ENCODE measurements at regions not wholly inside any gene's neighbourhood (a gene's known extent, or its start where the extent isn't known, plus 50 kb on each side); places are given as distances from the start of the nearest gene placed in this dataset.

DNA sequence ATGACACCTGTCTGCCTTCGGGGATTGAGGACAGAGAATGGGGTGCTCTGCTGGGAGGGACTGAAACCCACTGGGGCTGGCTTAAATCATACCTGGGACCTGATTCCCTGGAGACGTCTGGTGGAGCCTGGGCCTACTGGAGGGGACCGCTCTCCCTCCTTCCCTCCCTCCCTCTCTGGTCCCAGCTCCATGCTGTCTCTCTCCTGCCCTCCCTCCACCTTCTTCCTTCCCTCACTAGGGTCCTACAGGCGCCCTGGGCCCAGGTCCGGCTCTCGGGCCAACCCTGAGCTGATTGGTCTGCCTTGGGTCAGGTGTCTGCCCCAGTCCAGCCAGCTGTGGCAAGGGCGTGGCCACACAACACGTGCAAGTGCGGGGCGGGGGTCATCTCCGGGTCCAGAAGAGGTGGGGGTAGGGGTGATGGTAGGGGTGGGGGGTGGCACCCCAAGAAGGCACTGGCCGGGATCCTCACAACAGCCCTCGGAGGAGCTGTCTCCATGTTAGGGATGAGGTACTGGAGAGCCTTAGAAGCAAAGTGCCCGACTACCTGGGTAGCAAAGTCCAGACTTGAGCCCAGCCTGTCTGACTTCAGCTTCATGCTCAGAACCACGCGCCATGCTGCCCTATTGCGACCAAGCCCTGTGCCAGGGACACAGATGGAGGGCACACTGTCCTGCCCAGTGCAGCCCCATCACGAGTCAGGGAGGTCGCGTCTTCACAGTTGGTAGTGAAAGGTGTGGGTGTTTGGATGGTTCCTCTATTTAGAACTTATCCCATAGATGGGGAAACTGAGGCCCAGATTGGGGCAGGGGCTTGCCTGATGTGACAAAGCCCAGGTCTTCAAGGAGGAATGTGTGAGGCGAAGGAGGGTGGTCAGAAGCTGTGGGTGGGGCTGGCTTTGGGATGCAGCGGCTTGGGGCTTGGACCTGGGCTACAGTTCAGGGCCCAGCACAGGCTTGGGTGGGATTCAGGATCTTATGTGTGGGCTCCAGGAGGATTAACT is 574.1 kb downstream of the PTPRU start:
- Histone ChIP-seq H3K27me3 (ENCODE audit: control insufficient read depth, insufficient read depth, low read length) (no peaks in the 10 kb centered on the region), H3K4me1 (ENCODE audit: control insufficient read depth, insufficient read depth, low read length) (no peaks in the 10 kb centered on the region), H3K9me3 (replicated peaks; ENCODE audit: control insufficient read depth, low read depth, low read length) (no peaks in the 10 kb centered on the region), H3K36me3 (ENCODE audit: control insufficient read depth, insufficient read depth, low read length) (no peaks in the 10 kb centered on the region), H3K27ac (ENCODE audit: low read length) (no peak overlapping the region), H3K4me3 (ENCODE audit: low read length) (no peak overlapping the region)
- WGBS (ENCODE audit: insufficient coverage) = 86% methylated on average over 16 of the region's 22 CpGs
- DNase-seq = no peak

DNA sequence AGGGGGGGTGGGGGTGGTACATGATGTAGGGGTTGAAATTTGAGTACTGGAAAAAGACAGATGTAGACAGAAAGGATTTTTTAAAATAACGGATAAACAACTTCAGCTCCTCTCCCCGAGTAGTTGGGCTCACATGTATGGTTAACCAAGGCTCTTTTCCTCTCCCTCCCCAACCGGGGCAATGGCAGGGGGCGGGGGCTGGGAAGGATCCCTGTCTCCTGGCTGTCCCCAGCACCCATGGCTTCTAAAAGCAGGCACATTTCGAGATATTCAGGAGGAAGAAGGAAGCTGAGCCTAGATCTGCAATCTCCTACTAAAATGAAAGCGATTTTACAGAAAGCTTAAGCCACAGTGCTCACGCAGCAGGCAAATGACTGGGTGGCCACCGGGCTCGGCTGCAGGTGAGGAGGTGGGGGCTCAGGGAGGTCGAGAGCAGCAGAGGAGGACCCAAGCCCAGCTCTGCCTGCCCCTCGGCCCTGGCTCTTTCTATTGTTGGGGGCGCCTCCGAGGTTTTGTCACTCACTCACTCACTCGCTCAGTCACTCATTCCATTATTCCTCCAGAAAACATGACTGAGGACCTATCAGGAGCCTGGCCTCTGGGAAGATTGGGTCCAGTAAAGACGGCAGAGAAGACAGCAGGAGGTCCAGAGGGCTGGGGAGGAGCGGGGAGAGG is 573.3 kb downstream of the PTPRU start:
- no peak overlapping the region for H3K4me3 ChIP-seq (ENCODE audit: low read length)
- H3K27ac ChIP-seq (ENCODE audit: low read length) = no peak overlapping the region
- no peaks in the 10 kb centered on the region for H3K36me3 ChIP-seq (ENCODE audit: control insufficient read depth, insufficient read depth, low read length)
- H3K27me3 ChIP-seq (ENCODE audit: control insufficient read depth, insufficient read depth, low read length) = no peaks in the 10 kb centered on the region
- DNase-seq = no peak
- H3K9me3 ChIP-seq (replicated peaks; ENCODE audit: control insufficient read depth, low read depth, low read length) = no peaks in the 10 kb centered on the region
- H3K4me1 ChIP-seq (ENCODE audit: control insufficient read depth, insufficient read depth, low read length) = no peaks in the 10 kb centered on the region
- WGBS (ENCODE audit: insufficient coverage) = 53% methylated on average over 10 of the region's 16 CpGs

DNA sequence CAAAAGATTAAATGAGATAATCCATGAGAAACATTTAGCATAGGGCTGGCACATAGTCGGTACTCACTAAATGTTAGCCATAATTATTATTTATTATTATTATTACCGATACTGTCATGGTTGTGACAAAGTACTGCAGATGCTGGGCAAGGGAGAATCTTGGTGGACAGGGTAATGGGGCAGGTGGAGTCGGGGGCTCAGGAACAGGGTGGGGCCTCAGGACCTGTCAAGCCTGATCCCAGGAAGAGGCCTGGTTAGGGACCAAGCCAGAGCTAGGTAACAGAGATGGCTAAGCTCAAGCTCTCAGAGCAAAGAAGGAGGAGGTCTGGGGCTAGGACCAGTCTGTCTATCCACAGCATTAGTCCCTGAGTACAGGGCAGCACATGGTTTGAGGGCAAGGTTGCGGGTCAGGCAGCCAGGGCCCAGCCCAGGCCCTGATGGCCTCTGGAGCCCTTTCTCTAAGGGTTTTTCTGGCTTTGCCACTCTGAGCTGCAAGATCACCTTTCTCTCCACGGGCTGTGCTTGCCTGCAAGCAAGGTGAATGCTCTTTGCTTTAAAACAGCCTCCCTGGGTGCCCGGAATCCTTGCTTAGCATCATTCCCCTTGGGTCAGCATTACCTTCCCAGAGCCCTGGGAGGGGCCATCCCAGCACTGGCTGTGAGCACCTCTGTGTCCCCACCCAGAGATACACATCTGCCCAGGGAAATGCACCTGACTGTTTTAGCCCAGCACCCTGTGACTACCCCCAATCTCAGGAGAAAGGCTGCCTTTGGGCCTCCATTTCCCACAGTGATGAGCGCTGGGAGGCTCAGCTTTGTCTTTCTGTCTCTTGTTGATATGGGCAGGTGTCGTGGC is 572.0 kb downstream of the PTPRU start:
- H3K36me3 ChIP-seq (ENCODE audit: control insufficient read depth, insufficient read depth, low read length) = no peaks in the 10 kb centered on the region

DNA sequence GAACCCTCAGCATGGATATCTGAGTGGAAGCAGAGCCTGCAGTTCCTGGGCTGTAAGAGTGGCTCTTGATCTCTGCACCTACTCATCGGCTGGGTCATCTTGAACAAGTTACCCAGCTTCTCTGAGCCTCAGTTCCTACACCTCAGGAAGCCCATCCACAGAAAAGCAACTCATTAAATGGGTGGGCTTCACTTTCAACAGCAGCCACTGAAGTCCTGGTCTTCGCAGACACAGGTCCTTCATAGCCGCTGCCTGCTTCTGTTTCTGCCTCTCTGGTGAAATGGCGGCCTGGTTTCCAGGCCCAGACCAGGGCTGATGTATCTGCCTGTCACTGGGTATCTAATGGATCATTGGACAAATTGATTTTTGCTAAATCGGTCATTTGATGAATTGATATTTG is 571.4 kb downstream of the PTPRU start:
- H3K4me3 ChIP-seq (ENCODE audit: low read length) = no peak overlapping the region
- no peaks in the 10 kb centered on the region for H3K36me3 ChIP-seq (ENCODE audit: control insufficient read depth, insufficient read depth, low read length)
- 94% methylated on average over 3 of the region's 5 CpGs for WGBS (ENCODE audit: insufficient coverage)
- H3K9me3 ChIP-seq (replicated peaks; ENCODE audit: control insufficient read depth, low read depth, low read length) = no peaks in the 10 kb centered on the region
- DNase-seq = no peak
- H3K27me3 ChIP-seq (ENCODE audit: control insufficient read depth, insufficient read depth, low read length) = peaks cover 8% of the 10 kb centered on the region
- H3K27ac ChIP-seq (ENCODE audit: low read length) = no peak overlapping the region
- H3K4me1 ChIP-seq (ENCODE audit: control insufficient read depth, insufficient read depth, low read length) = no peaks in the 10 kb centered on the region

More for the DNA sequence above, 572.0 kb downstream of the PTPRU start:
- Histone ChIP-seq H3K4me3 (ENCODE audit: low read length) (no peak overlapping the region), H3K27me3 (ENCODE audit: control insufficient read depth, insufficient read depth, low read length) (peaks cover 7% of the 10 kb centered on the region), H3K9me3 (replicated peaks; ENCODE audit: control insufficient read depth, low read depth, low read length) (no peaks in the 10 kb centered on the region), H3K4me1 (ENCODE audit: control insufficient read depth, insufficient read depth, low read length) (no peaks in the 10 kb centered on the region), H3K27ac (ENCODE audit: low read length) (no peak overlapping the region)
- WGBS (ENCODE audit: insufficient coverage) = 73% methylated on average over 4 of the region's 8 CpGs
- DNase-seq = no peak

DNA sequence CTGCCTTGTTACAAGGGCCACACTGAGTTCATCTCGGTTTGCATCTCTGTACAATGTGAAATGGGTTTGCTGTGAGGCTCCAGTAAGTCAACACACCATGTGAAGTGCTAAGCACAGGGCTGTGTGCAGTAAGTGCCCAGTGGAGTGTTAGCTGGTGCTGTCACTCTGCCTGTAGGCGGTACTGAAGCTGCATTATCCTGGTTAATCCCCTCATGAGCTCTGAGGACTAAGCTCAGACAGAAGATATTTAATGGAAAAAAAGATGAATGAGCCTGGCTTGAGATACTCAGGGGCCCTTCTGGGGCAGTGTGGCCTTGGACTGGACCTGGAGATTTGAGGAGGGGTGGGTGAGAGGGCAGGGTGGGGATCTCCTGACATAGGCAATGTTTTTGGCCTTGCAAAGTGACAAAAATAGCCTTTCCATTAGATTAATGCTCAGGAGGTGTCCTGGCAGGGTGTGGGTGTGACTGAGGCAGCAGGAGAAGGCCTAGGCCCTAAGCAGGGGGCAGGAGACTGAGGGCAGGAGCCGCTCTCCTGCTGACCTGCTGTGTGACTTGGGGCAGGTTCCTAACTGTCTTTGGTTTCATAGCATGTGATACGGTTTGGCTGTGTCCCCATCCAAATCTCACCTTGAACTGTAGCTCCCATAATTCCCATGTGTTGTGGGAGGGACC is 570.5 kb downstream of the PTPRU start:
- H3K9me3 ChIP-seq (replicated peaks; ENCODE audit: control insufficient read depth, low read depth, low read length) = no peaks in the 10 kb centered on the region
- 89% methylated on average over 3 of the region's 4 CpGs for WGBS (ENCODE audit: insufficient coverage)
- no peak overlapping the region for H3K4me3 ChIP-seq (ENCODE audit: low read length)
- peaks cover 6% of the 10 kb centered on the region for H3K4me1 ChIP-seq (ENCODE audit: control insufficient read depth, insufficient read depth, low read length)
- H3K27me3 ChIP-seq (ENCODE audit: control insufficient read depth, insufficient read depth, low read length) = peaks cover 16% of the 10 kb centered on the region
- no peak overlapping the region for H3K27ac ChIP-seq (ENCODE audit: low read length)
- DNase-seq = no peak
- H3K36me3 ChIP-seq (ENCODE audit: control insufficient read depth, insufficient read depth, low read length) = no peaks in the 10 kb centered on the region

DNA sequence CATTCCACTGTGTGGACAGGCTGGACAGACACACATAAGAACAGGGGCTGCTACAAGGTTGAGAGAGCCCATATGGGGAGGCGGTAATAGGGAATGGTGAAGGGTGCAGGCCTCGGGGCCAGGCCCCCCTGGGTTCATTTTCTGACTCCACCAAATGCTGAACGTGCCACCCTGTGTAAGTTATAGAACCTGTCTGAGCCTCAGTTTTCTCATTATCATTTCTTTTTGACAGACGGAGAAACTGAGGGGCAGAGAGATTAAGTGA is 569.5 kb downstream of the PTPRU start:
- DNase-seq = no peak
- Histone ChIP-seq H3K27me3 (ENCODE audit: control insufficient read depth, insufficient read depth, low read length) (peaks cover 18% of the 10 kb centered on the region), H3K4me1 (ENCODE audit: control insufficient read depth, insufficient read depth, low read length) (peaks cover 6% of the 10 kb centered on the region), H3K9me3 (replicated peaks; ENCODE audit: control insufficient read depth, low read depth, low read length) (no peaks in the 10 kb centered on the region), H3K4me3 (ENCODE audit: low read length) (no peak overlapping the region), H3K27ac (ENCODE audit: low read length) (no peak overlapping the region), H3K36me3 (ENCODE audit: control insufficient read depth, insufficient read depth, low read length) (no peaks in the 10 kb centered on the region)
- WGBS (ENCODE audit: insufficient coverage) = 80% methylated on average over 2 of the region's 4 CpGs

DNA sequence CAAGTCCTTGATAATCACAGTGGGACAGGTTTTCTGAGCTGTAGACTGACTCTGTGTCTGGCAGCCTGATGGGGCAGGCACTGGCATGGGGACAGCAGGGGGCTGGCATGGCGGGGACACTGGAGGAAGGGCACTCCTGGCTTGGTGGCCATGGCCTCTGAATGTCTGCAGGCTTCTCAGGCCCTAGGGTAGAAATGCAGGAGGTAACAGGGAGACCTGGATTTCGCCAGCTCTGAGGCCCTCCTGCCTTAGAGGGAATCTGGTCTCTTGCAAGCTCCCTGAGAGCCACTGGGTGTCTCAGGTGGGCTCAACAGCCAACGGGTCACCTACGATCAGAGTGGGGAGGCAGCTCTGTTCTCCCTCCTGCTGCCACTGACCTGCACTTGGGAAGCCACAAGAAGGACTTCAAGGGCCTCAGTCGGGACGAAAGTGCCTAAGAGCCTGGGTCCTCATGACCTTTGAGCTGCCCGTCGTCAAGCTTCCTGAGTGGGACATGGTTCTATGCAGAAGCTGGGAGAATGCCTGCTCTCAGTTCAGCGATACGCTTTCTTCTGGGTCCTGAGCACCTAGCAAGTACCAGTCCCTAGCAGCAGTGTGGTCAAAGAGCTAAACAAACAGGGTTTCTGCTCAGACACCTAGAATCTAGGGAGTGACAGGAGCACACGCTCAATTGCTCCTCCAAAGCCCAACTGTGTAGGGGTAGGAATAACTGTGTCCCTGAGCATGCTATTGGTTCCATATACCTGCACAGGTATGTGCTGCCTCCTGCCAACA is 569.0 kb downstream of the PTPRU start:
- Histone ChIP-seq H3K36me3 (ENCODE audit: control insufficient read depth, insufficient read depth, low read length) (no peaks in the 10 kb centered on the region), H3K4me1 (ENCODE audit: control insufficient read depth, insufficient read depth, low read length) (peaks cover 6% of the 10 kb centered on the region), H3K4me3 (ENCODE audit: low read length) (no peak overlapping the region), H3K9me3 (replicated peaks; ENCODE audit: control insufficient read depth, low read depth, low read length) (no peaks in the 10 kb centered on the region), H3K27me3 (ENCODE audit: control insufficient read depth, insufficient read depth, low read length) (peaks cover 18% of the 10 kb centered on the region), H3K27ac (ENCODE audit: low read length) (no peak overlapping the region)
- DNase-seq = no peak
- 61% methylated on average over 10 of the region's 11 CpGs for WGBS (ENCODE audit: insufficient coverage)

DNA sequence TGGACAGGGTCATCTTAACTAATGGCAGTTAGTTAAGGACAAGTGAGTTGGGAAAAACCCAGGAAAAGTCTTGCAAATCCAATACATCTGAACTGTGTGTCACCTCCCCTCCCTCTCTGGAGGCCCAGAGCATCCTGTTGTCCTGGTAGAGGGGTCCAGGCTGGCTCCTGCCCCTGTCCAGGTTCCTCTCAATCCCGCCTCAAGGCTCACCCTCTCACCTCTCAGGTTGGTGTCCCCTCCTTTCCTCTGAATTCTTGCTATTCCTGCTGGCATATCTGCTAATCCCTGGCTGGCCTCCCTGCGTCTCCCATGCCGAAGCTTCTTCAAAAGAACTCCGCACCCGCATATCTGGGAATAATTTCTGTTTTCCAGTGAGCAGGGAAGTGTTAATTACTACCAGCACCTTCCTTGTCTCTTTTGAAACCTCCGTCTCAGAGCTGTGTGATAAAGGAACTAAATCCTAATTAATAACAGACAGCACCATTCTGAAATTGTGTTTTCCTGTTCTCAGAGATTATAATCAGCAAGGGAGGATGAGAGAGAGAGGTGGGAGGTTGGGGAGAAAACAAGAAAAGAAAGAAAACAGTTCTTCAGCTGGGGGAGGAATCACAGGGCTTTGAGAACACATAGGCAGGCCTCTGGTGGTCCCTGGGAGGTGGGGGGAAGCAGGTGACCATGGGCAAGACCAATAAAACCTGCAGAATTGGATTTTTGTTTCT is 568.0 kb downstream of the PTPRU start:
- no peak for DNase-seq
- H3K4me3 ChIP-seq (ENCODE audit: low read length) = no peak overlapping the region
- peaks cover 6% of the 10 kb centered on the region for H3K4me1 ChIP-seq (ENCODE audit: control insufficient read depth, insufficient read depth, low read length)
- WGBS (ENCODE audit: insufficient coverage) = 51% methylated on average over 2 of the region's 6 CpGs
- H3K27ac ChIP-seq (ENCODE audit: low read length) = no peak overlapping the region
- peaks cover 18% of the 10 kb centered on the region for H3K27me3 ChIP-seq (ENCODE audit: control insufficient read depth, insufficient read depth, low read length)
- H3K36me3 ChIP-seq (ENCODE audit: control insufficient read depth, insufficient read depth, low read length) = no peaks in the 10 kb centered on the region
- H3K9me3 ChIP-seq (replicated peaks; ENCODE audit: control insufficient read depth, low read depth, low read length) = no peaks in the 10 kb centered on the region

DNA sequence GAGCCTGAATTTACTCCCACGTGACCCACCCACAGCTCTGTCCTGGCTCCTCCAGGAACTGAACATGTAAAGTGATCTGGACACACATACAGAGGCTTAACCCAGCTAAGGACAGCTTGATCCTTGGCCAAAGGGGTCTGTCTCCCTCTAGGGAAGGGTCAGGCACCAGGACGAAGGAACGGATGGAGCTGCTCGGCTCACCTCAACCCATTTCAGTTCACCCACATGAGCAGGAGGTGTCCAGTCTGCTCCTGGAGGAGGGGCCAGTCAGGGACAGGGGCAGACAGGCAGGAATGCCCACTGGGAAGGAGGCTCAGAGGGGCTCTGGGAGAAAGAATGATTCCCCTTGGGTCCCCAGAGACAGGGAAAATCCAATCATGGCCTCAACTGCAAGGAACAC is 567.2 kb downstream of the PTPRU start:
- peaks cover 18% of the 10 kb centered on the region for H3K27me3 ChIP-seq (ENCODE audit: control insufficient read depth, insufficient read depth, low read length)
- no peak overlapping the region for H3K27ac ChIP-seq (ENCODE audit: low read length)
- H3K9me3 ChIP-seq (replicated peaks; ENCODE audit: control insufficient read depth, low read depth, low read length) = no peaks in the 10 kb centered on the region
- no peak for DNase-seq
- H3K36me3 ChIP-seq (ENCODE audit: control insufficient read depth, insufficient read depth, low read length) = no peaks in the 10 kb centered on the region
- 83% methylated on average over 1 of the region's 4 CpGs for WGBS (ENCODE audit: insufficient coverage)
- H3K4me1 ChIP-seq (ENCODE audit: control insufficient read depth, insufficient read depth, low read length) = peaks cover 6% of the 10 kb centered on the region
- no peak overlapping the region for H3K4me3 ChIP-seq (ENCODE audit: low read length)
